PC-9 (cell line): ENCODE measurements at regions not wholly inside any gene's neighbourhood (a gene's known extent, or its start where the extent isn't known, plus 50 kb on each side); places are given as distances from the start of the nearest gene placed in this dataset.

ENCODE experiments used
- EZH2 ChIP-seq: fragments of 200-600 bp; sonication (generic); IDR thresholded peaks from 2 replicates; pipeline ENCODE4 v1.8.0; 2017; ENCODE audit warnings: antibody characterized with exemption, low read depth
- TF ChIP-seq, protein P1 (sequence below): fragments of 200-600 bp; sonication (generic); conservative IDR thresholded peaks from 2 replicates; pipeline ENCODE4 v1.6.1; 2017; ENCODE audit warnings: mixed run types, antibody characterized with exemption, mild to moderate bottlenecking, moderate library complexity

DNA sequence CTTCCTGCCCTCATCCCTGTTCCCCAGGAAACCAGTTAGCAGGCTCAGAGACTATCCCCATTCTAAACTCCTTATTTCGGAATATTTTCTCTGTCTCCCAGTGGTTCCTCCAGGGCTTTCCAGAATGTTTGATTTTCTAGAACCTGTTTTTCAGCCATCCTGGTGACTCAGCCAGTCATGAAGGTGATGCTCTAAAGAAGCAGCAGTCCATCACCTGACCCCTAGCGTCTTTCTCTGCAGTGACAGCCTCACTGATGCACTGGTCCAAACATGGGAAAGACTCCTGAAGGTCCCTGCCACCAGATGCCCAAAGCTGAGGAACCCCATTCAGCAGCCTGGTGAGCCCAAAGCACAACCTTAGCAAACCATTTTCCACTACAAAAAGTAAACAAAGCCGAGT lies 212.6 kb downstream of the PHETA1 start:
- no peak for TF ChIP-seq EZH2
- TF ChIP-seq, protein P1, sequence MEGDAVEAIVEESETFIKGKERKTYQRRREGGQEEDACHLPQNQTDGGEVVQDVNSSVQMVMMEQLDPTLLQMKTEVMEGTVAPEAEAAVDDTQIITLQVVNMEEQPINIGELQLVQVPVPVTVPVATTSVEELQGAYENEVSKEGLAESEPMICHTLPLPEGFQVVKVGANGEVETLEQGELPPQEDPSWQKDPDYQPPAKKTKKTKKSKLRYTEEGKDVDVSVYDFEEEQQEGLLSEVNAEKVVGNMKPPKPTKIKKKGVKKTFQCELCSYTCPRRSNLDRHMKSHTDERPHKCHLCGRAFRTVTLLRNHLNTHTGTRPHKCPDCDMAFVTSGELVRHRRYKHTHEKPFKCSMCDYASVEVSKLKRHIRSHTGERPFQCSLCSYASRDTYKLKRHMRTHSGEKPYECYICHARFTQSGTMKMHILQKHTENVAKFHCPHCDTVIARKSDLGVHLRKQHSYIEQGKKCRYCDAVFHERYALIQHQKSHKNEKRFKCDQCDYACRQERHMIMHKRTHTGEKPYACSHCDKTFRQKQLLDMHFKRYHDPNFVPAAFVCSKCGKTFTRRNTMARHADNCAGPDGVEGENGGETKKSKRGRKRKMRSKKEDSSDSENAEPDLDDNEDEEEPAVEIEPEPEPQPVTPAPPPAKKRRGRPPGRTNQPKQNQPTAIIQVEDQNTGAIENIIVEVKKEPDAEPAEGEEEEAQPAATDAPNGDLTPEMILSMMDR: peak; percentile 49; the same call in 1 of the 2 replicates
